Esophagus squamous epithelium (tissue), 5 donors: ENCODE measurements at regions not wholly inside any gene's neighbourhood (a gene's known extent, or its start where the extent isn't known, plus 50 kb on each side); places are given as distances from the start of the nearest gene placed in this dataset.

Experiments used
- DNase-seq: peaks from one replicate; lab custom pipeline; 2025; lab: John Stamatoyannopoulos, UW
- H3K27ac ChIP-seq, 4 donors: fragments of 200-600 bp; sonication (generic); one replicate each; pipeline ENCODE4 v1.5.1; 2016 to 2019; ENCODE audit warnings: mild to moderate bottlenecking in 1 of 4
- H3K27me3 ChIP-seq, 4 donors: fragments of 200-600 bp; sonication (generic); 1 replicate in 3 of 4; 2 replicates in 1 of 4; pipeline versions ENCODE4 v1.5.1 to v1.6.0; 2017 to 2021; ENCODE audit warnings: antibody characterized with exemption in 1 of 4
- H3K36me3 ChIP-seq, 3 donors: fragments of 200-600 bp; sonication (generic); one replicate each; pipeline ENCODE4 v1.5.1; 2016 to 2019
- H3K4me1 ChIP-seq, 3 donors: fragments of 200-600 bp; sonication (generic); one replicate each; pipeline ENCODE4 v1.5.1; 2017 to 2019
- H3K4me3 ChIP-seq, 4 donors: fragments of 200-600 bp; sonication (generic); 1 replicate in 3 of 4; 2 replicates in 1 of 4; pipeline ENCODE4 v1.5.1; 2016 to 2019; ENCODE audit warnings: mild to moderate bottlenecking in 2 of 4, moderate library complexity in 1 of 4
- H3K9me3 ChIP-seq, 3 donors: fragments of 200-600 bp; sonication (generic); one replicate each; pipeline ENCODE4 v1.5.1; 2016 to 2019
- POLR2A ChIP-seq, 4 donors: fragments of 450-650 bp; IDR thresholded peaks; one replicate each; pipeline ENCODE4 v1.6.1; 2017; ENCODE audit warnings: antibody characterized with exemption in 4 of 4, mild to moderate bottlenecking in 4 of 4, moderate library complexity in 3 of 4
- WGBS, 2 donors: methylation state at CpG; one replicate each; pipeline ENCODE4 v1.1.5; 2018; 5-methylcytosine and 5-hydroxymethylcytosine counted together
- intact Hi-C: fragments of 100-400 bp; cut with DNase I; formaldehyde crosslinking; loops from one replicate; pipeline ENCODE4 v1.15.0; 2022
- TF ChIP-seq, protein P1 (sequence below), 6 experiments: fragments of 450-650 bp in 4 of 6; fragments of 200-600 bp in 2 of 6; sonication (generic) in 2 of 6; IDR thresholded peaks; one replicate each; pipeline ENCODE4 v1.5.1; 2016 to 2019; ENCODE audit warnings: antibody characterized with exemption in 6 of 6, mild to moderate bottlenecking in 4 of 6, moderate library complexity in 4 of 6
- donor health status: DM: yes; HTN: yes; CAD: no.

DNA sequence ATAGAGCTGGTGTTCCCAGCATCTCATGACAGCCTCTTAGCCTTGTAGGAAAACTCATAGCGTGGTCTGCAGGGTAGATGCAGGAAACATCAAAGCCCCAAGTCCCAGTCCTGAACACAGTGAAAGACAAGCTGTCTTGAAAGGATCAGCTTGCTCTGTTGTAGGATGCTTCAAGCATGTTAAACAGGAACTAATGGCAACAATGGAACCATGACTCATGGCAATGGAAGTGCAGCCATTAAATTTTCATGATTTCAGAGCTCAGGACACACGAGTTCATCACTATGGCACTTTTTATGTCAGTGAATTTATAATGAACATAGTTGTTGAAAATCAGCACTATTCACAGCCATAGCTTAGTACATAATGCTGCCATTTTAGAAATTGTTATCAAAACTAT is 367.7 kb downstream of the KIF16B start:
- TF ChIP-seq, protein P1, sequence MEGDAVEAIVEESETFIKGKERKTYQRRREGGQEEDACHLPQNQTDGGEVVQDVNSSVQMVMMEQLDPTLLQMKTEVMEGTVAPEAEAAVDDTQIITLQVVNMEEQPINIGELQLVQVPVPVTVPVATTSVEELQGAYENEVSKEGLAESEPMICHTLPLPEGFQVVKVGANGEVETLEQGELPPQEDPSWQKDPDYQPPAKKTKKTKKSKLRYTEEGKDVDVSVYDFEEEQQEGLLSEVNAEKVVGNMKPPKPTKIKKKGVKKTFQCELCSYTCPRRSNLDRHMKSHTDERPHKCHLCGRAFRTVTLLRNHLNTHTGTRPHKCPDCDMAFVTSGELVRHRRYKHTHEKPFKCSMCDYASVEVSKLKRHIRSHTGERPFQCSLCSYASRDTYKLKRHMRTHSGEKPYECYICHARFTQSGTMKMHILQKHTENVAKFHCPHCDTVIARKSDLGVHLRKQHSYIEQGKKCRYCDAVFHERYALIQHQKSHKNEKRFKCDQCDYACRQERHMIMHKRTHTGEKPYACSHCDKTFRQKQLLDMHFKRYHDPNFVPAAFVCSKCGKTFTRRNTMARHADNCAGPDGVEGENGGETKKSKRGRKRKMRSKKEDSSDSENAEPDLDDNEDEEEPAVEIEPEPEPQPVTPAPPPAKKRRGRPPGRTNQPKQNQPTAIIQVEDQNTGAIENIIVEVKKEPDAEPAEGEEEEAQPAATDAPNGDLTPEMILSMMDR (IDR thresholded peaks at IDR 0.05): no peak
- TF ChIP-seq POLR2A (IDR thresholded peaks at IDR 0.05): no peak
- H3K36me3 ChIP-seq: no peaks in the 10 kb centered on the region
- no peaks in the 10 kb centered on the region for H3K27me3 ChIP-seq
- no peaks in the 10 kb centered on the region for H3K4me1 ChIP-seq
- intact Hi-C loops: no loop called here
- no peak for DNase-seq
- H3K4me3 ChIP-seq: no peak overlapping the region
- WGBS, 2 donors: 31 to 56% methylated on average over 1 to 2 of the region's 2 CpGs
- no peaks in the 10 kb centered on the region for H3K9me3 ChIP-seq
- no peak overlapping the region for H3K27ac ChIP-seq

DNA sequence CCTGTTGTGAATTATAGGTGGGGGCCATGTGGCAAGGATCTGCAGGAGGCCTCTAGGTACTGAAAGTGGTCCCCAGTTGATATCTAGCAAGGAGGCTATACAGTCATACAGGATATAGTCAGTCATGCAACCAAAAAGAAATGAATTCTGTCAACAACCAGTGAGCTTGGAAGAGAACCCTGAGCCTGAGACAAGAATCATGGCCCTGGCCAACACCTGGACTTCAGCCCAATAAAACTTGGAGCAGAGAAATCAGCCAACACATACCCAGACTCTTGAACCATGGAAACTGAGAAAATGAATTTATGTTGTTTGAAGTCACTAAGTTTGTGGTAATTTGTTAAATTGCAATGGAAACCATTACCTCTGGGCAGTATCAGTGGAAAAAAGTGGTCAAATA is 370.2 kb downstream of the KIF16B start:
- no peak overlapping the region for H3K27ac ChIP-seq
- H3K4me3 ChIP-seq: no peak overlapping the region
- DNase-seq: no peak
- TF ChIP-seq, protein P1 (IDR thresholded peaks at IDR 0.05): no peak
- no peak for TF ChIP-seq POLR2A (IDR thresholded peaks at IDR 0.05)
- no peaks in the 10 kb centered on the region for H3K9me3 ChIP-seq
- H3K36me3 ChIP-seq: no peaks in the 10 kb centered on the region
- intact Hi-C loops: no loop called here
- H3K4me1 ChIP-seq: no peaks in the 10 kb centered on the region
- no peaks in the 10 kb centered on the region for H3K27me3 ChIP-seq

DNA sequence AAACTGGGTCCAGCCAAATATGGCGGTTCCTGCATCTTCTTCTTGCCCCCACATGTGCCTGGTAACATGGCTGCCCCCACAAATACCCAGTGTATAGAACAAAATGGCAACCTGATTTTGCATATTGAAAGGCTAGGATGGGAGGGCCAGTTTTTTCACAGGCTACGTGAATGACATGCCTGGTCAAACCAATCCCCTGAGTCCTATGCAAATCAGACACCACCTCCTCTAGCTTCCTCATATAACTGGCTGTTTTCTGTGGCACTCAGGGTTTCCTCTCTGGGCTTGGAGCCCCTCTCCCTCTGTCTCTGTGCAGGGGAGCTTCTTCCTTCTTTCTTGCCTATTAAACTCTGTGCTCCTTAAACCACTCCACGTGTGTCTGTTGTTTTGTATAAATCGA is 372.1 kb downstream of the KIF16B start:
- WGBS, 2 donors: 90 to 96% methylated on average over 4 of the region's 4 CpGs
- Histone ChIP-seq H3K36me3 (no peaks in the 10 kb centered on the region), H3K27ac (no peak overlapping the region), H3K9me3 (no peaks in the 10 kb centered on the region), H3K4me3 (no peak overlapping the region), H3K27me3 (no peaks in the 10 kb centered on the region), H3K4me1 (no peaks in the 10 kb centered on the region)
- DNase-seq: no peak
- intact Hi-C loops: no loop called here
- no peak for TF ChIP-seq POLR2A (IDR thresholded peaks at IDR 0.05)
- TF ChIP-seq, protein P1 (IDR thresholded peaks at IDR 0.05): no peak

DNA sequence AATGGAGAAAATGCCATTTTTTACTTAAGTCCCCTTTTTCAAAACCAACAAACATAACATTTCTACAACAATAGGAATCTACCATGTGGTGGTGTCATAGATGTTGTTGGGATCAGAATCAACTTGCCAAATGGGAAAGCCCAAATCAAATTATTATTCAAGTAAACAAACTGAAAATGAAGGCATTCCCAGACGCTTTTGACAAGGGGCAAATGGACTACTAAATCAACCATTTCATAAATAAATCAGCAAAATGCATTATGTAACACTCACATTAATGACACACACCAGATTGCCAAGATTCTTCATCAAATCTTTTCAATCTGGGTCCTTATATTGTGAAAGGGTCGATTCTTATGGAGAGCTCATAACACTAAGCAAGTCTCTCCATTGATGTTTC is 375.6 kb downstream of the KIF16B start:
- Histone ChIP-seq H3K4me3 (no peak overlapping the region), H3K27ac (no peak overlapping the region), H3K9me3 (no peaks in the 10 kb centered on the region), H3K4me1 (no peaks in the 10 kb centered on the region), H3K27me3 (no peaks in the 10 kb centered on the region), H3K36me3 (no peaks in the 10 kb centered on the region)
- no peak for DNase-seq
- 36 to 66% methylated on average over 2 of the region's 2 CpGs for WGBS, 2 donors
- TF ChIP-seq, protein P1 (IDR thresholded peaks at IDR 0.05): no peak
- no peak for TF ChIP-seq POLR2A (IDR thresholded peaks at IDR 0.05)
- intact Hi-C loops: no loop called here

DNA sequence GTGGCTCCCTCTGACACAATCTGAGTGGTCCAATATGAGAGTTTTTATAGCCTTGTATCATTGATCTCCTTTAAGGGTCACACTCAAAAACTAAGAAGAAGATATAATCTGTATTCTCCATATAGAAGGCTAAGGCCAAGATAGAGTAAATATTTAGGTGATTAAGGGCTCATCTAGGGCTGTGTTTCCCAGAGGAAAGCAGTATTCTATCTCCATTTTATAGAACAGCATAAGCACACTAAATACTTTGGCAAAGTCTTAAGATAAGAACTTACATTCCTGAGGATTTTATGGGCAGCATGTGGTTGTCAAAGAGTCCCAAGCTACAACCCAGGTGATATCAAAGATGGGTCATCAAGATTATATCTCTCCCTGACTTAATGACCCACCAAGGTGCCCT is 377.6 kb downstream of the KIF16B start:
- Histone ChIP-seq H3K9me3 (no peaks in the 10 kb centered on the region), H3K4me1 (no peaks in the 10 kb centered on the region), H3K27me3 (no peaks in the 10 kb centered on the region), H3K27ac (no peak overlapping the region), H3K4me3 (no peak overlapping the region), H3K36me3 (no peaks in the 10 kb centered on the region)
- DNase-seq: no peak
- no peak for TF ChIP-seq POLR2A (IDR thresholded peaks at IDR 0.05)
- intact Hi-C loops: no loop called here

DNA sequence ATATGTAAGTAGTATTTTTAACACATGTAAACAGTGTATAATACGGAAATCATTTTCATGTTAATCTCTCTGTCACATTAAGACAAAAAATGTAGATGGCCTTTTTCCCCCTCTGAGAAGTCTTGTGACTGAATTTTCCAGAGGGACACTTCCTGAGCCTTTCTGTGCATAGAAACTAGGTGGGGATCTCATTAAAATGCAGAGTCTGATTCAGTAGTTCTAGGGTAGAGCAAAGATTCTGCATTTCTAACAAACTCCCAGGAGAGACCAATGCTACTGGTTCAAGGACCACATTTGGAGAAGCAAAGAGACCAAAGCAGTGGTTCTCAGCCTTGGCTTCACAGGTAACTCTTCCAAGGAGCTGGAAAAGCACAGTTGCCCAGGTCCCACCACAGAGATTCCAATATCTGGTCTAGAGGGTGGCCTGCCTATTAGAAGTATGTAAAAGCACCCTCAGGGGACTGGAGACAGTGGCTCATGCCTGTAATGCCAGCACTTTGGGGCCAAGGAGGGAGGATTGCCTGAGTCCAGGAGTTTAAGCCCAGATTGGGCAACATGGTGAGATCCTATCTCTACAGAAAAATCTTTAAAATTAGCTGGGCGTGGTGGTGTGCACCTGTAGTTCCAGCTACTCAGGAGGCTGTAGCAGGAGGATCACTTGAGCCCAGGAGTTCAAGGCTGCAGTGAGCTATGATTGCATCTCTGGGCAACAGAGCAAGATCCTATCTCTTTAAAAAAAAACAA is 378.5 kb downstream of the KIF16B start:
- no peak for DNase-seq
- intact Hi-C loops: no loop called here
- Histone ChIP-seq H3K36me3 (no peaks in the 10 kb centered on the region), H3K9me3 (no peaks in the 10 kb centered on the region), H3K4me1 (no peaks in the 10 kb centered on the region), H3K27ac (no peak overlapping the region), H3K27me3 (no peaks in the 10 kb centered on the region), H3K4me3 (no peak overlapping the region)
- 60 to 89% methylated on average over 2 of the region's 2 CpGs for WGBS, 2 donors
- no peak for TF ChIP-seq POLR2A (IDR thresholded peaks at IDR 0.05)
- TF ChIP-seq, protein P1 (IDR thresholded peaks at IDR 0.05): no peak
